ENCODE measurements at regions not wholly inside any gene's neighbourhood (a gene's known extent, or its start where the extent isn't known, plus 50 kb on each side); places are given as distances from the start of the nearest gene placed in this dataset.

DNA sequence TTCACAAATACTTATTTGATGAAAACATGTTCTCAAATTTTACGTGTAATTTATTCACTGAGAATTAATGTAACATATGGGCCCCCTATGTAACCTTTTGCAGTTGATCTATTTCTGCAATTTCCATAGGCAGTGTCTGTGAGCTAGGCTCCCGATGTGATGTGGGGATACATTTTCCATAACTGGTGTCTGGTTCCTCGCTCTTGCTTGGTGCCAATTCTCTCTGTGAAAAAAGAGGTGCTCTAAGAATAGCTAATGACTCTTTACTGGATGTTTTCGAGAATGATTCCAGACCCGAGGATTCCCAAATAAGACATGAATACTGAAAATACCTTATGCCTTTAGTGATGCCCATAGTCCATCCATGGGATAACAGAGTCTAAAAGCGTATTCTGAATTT is 286.7 kb upstream of the FZD8 start:
- TF ChIP-seq, protein P1, sequence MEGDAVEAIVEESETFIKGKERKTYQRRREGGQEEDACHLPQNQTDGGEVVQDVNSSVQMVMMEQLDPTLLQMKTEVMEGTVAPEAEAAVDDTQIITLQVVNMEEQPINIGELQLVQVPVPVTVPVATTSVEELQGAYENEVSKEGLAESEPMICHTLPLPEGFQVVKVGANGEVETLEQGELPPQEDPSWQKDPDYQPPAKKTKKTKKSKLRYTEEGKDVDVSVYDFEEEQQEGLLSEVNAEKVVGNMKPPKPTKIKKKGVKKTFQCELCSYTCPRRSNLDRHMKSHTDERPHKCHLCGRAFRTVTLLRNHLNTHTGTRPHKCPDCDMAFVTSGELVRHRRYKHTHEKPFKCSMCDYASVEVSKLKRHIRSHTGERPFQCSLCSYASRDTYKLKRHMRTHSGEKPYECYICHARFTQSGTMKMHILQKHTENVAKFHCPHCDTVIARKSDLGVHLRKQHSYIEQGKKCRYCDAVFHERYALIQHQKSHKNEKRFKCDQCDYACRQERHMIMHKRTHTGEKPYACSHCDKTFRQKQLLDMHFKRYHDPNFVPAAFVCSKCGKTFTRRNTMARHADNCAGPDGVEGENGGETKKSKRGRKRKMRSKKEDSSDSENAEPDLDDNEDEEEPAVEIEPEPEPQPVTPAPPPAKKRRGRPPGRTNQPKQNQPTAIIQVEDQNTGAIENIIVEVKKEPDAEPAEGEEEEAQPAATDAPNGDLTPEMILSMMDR (IDR thresholded peaks at IDR 0.05): no peak
- no peak for TF ChIP-seq POLR2A (IDR thresholded peaks at IDR 0.05)
